Endothelial cell of umbilical vein (primary cell): ENCODE measurements at regions not wholly inside any gene's neighbourhood (a gene's known extent, or its start where the extent isn't known, plus 50 kb on each side); places are given as distances from the start of the nearest gene placed in this dataset.

Experiments used
- BruUV-seq: library from RNA; stranded (reverse); fragments of 400-500 nt; replicated peaks from 2 replicates; lab custom pipeline; 2021; lab: Mats Ljungman, UMichigan
- CTCF ChIA-PET: fragments of 300-600, 350-600 bp; sonication (Branson Sonifier 250); formaldehyde crosslinking; loops from one replicate; lab custom pipeline; 2021; ENCODE audit warnings: antibody characterized with exemption, inconsistent platforms; lab: Charles Lee
- POLR2A ChIA-PET: fragments of 300-600, 350-600 bp; sonication (Branson Sonifier 250); formaldehyde crosslinking; loops from one replicate; lab custom pipeline; 2021; ENCODE audit warnings: antibody characterized with exemption, inconsistent platforms; lab: Charles Lee
- DNase-seq: peaks from one replicate; pipeline ENCODE4 v3.0.0-alpha.2; 2011; ENCODE audit warnings: low read depth, low spot score
- FAIRE-seq: peaks from 2 replicates; lab custom pipeline; 2011; peaks lifted over from hg19 to GRCh38; lab: Jason Lieb, UNC
- H2AFZ ChIP-seq: 2 replicates; pipeline ENCODE4 v1.6.0; 2012; ENCODE audit warnings: low read depth, low read length, control low read depth, inconsistent platforms
- H3K27ac ChIP-seq: 2 replicates; pipeline ENCODE4 v1.5.1; 2011; ENCODE audit warnings: low read depth, mild to moderate bottlenecking, control low read depth, low read length, moderate library complexity; ENCODE audit not compliant: insufficient read depth
- H3K27me3 ChIP-seq, 2 experiments: 2 replicates each; pipeline versions ENCODE4 v1.6.0 to v1.6.1; 2011; ENCODE audit warnings: low read length in 2 of 2, mixed read lengths in 1 of 2; ENCODE audit not compliant: control insufficient read depth in 2 of 2, insufficient read depth in 2 of 2
- H3K36me3 ChIP-seq, 2 experiments: 2 replicates in 1 of 2; 3 replicates in 1 of 2; pipeline ENCODE4 v1.5.1; 2011; ENCODE audit warnings: low read length in 2 of 2, mild to moderate bottlenecking in 1 of 2, moderate library complexity in 1 of 2; ENCODE audit not compliant: control insufficient read depth in 2 of 2, insufficient read depth in 2 of 2; ENCODE audit errors: extremely low read depth in 1 of 2
- H3K4me1 ChIP-seq: 3 replicates; pipeline ENCODE4 v1.5.1; 2011; ENCODE audit warnings: mild to moderate bottlenecking, low read length; ENCODE audit not compliant: control insufficient read depth, insufficient read depth; ENCODE audit errors: extremely low read depth
- H3K4me2 ChIP-seq: 2 replicates; pipeline ENCODE4 v1.6.1; 2011; ENCODE audit warnings: low read length, control low read depth, mixed read lengths; ENCODE audit not compliant: insufficient read depth
- H3K4me3 ChIP-seq, 3 experiments: fragments of 200-600 bp in 1 of 3; sonication (generic), shearing (Covaris generic) in 1 of 3; replicated peaks in 1 of 3; 2 replicates each; pipeline ENCODE4 v1.5.1; 2011 to 2016; ENCODE audit warnings: control low read depth in 3 of 3, low read length in 3 of 3, mild to moderate bottlenecking in 2 of 3, inconsistent platforms in 1 of 3, low read depth in 1 of 3, moderate library complexity in 1 of 3; ENCODE audit not compliant: insufficient read depth in 1 of 3
- H3K79me2 ChIP-seq: 2 replicates; pipeline ENCODE4 v1.6.0; 2012; ENCODE audit warnings: low read length, inconsistent platforms; ENCODE audit not compliant: control insufficient read depth, insufficient read depth
- H3K9ac ChIP-seq: replicated peaks from 2 replicates; pipeline ENCODE3; 2011; ENCODE audit warnings: low read length, control low read depth; ENCODE audit not compliant: insufficient read depth; ENCODE audit errors: extremely low read depth
- H3K9me1 ChIP-seq: replicated peaks from 3 replicates; pipeline ENCODE4 v1.6.0; 2011; ENCODE audit warnings: mild to moderate bottlenecking, low read length; ENCODE audit not compliant: control insufficient read depth, insufficient read depth; ENCODE audit errors: extremely low read depth
- H3K9me3 ChIP-seq: replicated peaks from 2 replicates; pipeline ENCODE4 v1.5.1; 2012; ENCODE audit warnings: low read length, inconsistent platforms; ENCODE audit not compliant: control insufficient read depth, insufficient read depth
- H4K20me1 ChIP-seq: replicated peaks from 2 replicates; pipeline ENCODE3; 2011; ENCODE audit warnings: mild to moderate bottlenecking, low read length; ENCODE audit not compliant: control insufficient read depth, insufficient read depth; ENCODE audit errors: extremely low read depth
- EZH2 ChIP-seq: IDR thresholded peaks from 2 replicates; pipeline ENCODE4 v1.6.1; 2012; ENCODE audit warnings: borderline replicate concordance, low read depth, mild to moderate bottlenecking, moderate library complexity, low read length, inconsistent platforms; ENCODE audit not compliant: severe bottlenecking
- FOS ChIP-seq: IDR thresholded peaks from 2 replicates; pipeline ENCODE4 v1.6.1; 2011; ENCODE audit warnings: mild to moderate bottlenecking, low read length, moderate library complexity, borderline replicate concordance; ENCODE audit not compliant: insufficient read depth
- GATA2 ChIP-seq: IDR thresholded peaks from 2 replicates; pipeline ENCODE4 v1.7.0; 2011; ENCODE audit warnings: low read depth, mild to moderate bottlenecking, moderate library complexity, mixed read lengths, low read length; ENCODE audit not compliant: insufficient read length, insufficient read depth
- JUN ChIP-seq: IDR thresholded peaks from 2 replicates; pipeline ENCODE4 v1.6.1; 2011; ENCODE audit warnings: borderline replicate concordance, low read depth; ENCODE audit not compliant: insufficient read length, insufficient read depth
- MYC ChIP-seq: IDR thresholded peaks from one replicate; pipeline ENCODE4 v1.6.1; 2011; ENCODE audit warnings: mild to moderate bottlenecking, low read depth, low read length
- POLR2A ChIP-seq: IDR thresholded peaks from 2 replicates; pipeline ENCODE4 v1.6.1; 2012; ENCODE audit warnings: low read depth, mild to moderate bottlenecking, control low read depth, low read length
- POLR2AphosphoS5 ChIP-seq: IDR thresholded peaks from 2 replicates; pipeline ENCODE4 v1.6.1; 2012; ENCODE audit warnings: low read depth, mild to moderate bottlenecking, control low read depth, low read length, moderate library complexity; ENCODE audit not compliant: insufficient read depth
- dilution Hi-C: fragments of 300-500 bp; cut with MboI; formaldehyde crosslinking; loops from one replicate; pipeline ENCODE4 v1.15.0; 2019; ENCODE audit warnings: low sequenced_read_pairs; ENCODE audit not compliant: extremely low pct_ligation_motif_present
- intact Hi-C: fragments of 100-400 bp; cut with micrococcal nuclease; formaldehyde crosslinking; loops from one replicate; pipeline ENCODE4 v1.10.0; 2022
- TF ChIP-seq, protein P1 (sequence below): IDR thresholded peaks from 2 replicates; pipeline ENCODE4 v1.6.1; 2011; ENCODE audit not compliant: insufficient read depth, insufficient read length
- TF ChIP-seq, protein P2 (sequence below), 2 donors: IDR thresholded peaks; 1 replicate in 1 of 2; 2 replicates in 1 of 2; pipeline ENCODE4 v1.5.1; 2011; ENCODE audit warnings: low read length in 2 of 2, mild to moderate bottlenecking in 2 of 2, moderate library complexity in 2 of 2, control low read depth in 1 of 2, inconsistent platforms in 1 of 2, low read depth in 1 of 2; ENCODE audit not compliant: insufficient read depth in 1 of 2; ENCODE audit errors: extremely low read depth in 1 of 2

DNA sequence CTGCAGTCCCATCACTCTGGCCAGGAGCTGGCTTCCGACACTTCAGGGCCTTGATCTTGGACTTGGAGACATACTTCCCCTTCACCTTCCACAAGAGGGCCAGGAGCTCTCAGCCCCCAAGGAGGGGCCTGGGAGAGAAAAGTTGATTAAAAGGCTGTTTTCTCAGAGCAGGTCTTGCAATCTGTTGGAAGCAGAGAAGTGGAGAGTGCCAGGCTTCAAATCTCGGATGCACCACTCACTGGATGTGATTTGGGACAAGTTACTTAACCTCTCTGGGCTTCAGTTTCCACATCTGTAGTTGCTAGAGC lies 255.3 kb downstream of the CYP26B1 start:
- Histone ChIP-seq H3K27ac (no peak overlapping the region), H3K27me3 (peaks cover 5 to 7% of the 10 kb centered on the region in 2 experiments), H3K4me1 (no peaks in the 10 kb centered on the region), H3K4me2 (no peak overlapping the region), H4K20me1 (no peaks in the 10 kb centered on the region), H2AFZ (no peak overlapping the region), H3K36me3 (no peaks in the 10 kb centered on the region), H3K4me3 (no peak overlapping the region), H3K9me1 (no peaks in the 10 kb centered on the region), H3K9ac (no peak overlapping the region), H3K9me3 (no peaks in the 10 kb centered on the region), H3K79me2 (no peaks in the 10 kb centered on the region)
- intact Hi-C loops (no loop called here), dilution Hi-C loops (no loop called here)
- ChIA-PET POLR2A (no interaction called here), CTCF (no interaction called here)
- no peak for DNase-seq
- BruUV-seq = no TSS peak
- FAIRE-seq = no peak
- TF ChIP-seq POLR2AphosphoS5 (no peak), POLR2A (no peak), GATA2 (no peak), JUN (no peak), EZH2 (no peak)

DNA sequence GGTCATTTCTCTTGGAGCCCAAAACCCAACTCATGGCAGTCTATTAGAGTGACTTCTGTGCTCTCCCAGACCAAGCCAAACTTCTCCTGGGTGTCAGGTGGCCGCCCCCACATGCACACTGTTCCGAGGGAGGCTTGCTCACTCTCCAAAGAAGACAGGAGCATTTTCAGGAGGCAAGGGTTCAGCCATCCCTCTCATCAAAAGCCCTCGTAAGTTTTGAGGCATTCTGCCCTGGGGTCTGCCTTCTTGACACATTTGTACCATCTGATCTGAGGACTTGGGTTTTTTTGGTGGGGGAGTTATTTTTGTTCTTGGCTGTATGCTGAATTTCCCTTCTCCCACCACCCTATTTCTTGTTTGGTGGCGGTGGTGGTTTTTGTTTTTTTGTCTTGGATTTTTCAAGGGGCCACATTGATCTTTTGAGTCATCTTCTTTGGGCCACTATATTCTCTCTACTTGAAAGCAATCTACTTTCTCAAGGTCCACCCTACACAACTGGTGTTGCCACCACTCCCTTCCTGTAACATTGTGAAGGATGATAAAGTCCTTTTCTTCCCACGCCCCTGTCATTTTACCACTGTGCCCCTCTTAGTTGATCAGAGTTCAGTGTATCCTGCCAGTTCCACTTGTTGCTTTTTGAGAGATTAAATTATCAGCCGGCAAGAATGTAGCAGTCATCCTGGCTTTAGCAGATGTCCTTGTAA lies 255.8 kb downstream of the CYP26B1 start:
- no peaks in the 10 kb centered on the region for H3K36me3 ChIP-seq
- no peaks in the 10 kb centered on the region for H3K9me3 ChIP-seq
- no peak overlapping the region for H3K4me3 ChIP-seq
- H3K4me1 ChIP-seq = no peaks in the 10 kb centered on the region
- H3K27me3 ChIP-seq = peaks cover 5 to 7% of the 10 kb centered on the region in 2 experiments
- H2AFZ ChIP-seq = no peak overlapping the region
- H3K27ac ChIP-seq = no peak overlapping the region
- ChIA-PET POLR2A (no interaction called here), CTCF (interaction anchor here (0.6 to 0.8 kb wide), 2 partner anchors 32 to 439 kb away, joined by 3 to 4 read pairs; no protein-coding TSS in a partner anchor)
- BruUV-seq = no TSS peak
- no peak overlapping the region for H3K9ac ChIP-seq
- no peaks in the 10 kb centered on the region for H3K79me2 ChIP-seq
- FAIRE-seq (no peak), DNase-seq (no peak)
- intact Hi-C loops (no loop called here), dilution Hi-C loops (no loop called here)
- no peak for TF ChIP-seq MYC
- no peak for TF ChIP-seq EZH2
- no peak for TF ChIP-seq FOS
- TF ChIP-seq JUN = no peak
- TF ChIP-seq, protein P1, sequence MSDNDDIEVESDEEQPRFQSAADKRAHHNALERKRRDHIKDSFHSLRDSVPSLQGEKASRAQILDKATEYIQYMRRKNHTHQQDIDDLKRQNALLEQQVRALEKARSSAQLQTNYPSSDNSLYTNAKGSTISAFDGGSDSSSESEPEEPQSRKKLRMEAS = no peak
- TF ChIP-seq POLR2A = no peak
- no peak for TF ChIP-seq GATA2
- TF ChIP-seq, protein P2, sequence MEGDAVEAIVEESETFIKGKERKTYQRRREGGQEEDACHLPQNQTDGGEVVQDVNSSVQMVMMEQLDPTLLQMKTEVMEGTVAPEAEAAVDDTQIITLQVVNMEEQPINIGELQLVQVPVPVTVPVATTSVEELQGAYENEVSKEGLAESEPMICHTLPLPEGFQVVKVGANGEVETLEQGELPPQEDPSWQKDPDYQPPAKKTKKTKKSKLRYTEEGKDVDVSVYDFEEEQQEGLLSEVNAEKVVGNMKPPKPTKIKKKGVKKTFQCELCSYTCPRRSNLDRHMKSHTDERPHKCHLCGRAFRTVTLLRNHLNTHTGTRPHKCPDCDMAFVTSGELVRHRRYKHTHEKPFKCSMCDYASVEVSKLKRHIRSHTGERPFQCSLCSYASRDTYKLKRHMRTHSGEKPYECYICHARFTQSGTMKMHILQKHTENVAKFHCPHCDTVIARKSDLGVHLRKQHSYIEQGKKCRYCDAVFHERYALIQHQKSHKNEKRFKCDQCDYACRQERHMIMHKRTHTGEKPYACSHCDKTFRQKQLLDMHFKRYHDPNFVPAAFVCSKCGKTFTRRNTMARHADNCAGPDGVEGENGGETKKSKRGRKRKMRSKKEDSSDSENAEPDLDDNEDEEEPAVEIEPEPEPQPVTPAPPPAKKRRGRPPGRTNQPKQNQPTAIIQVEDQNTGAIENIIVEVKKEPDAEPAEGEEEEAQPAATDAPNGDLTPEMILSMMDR (IDR thresholded peaks at IDR 0.05; ENCODE audit: extremely low read depth in 1 of 2, insufficient read depth in 1 of 2, low read depth in 1 of 2, low read length in 2 of 2) = no peak
- no peak for TF ChIP-seq POLR2AphosphoS5
- no peaks in the 10 kb centered on the region for H3K9me1 ChIP-seq
- no peaks in the 10 kb centered on the region for H4K20me1 ChIP-seq
- no peak overlapping the region for H3K4me2 ChIP-seq
